ENCODE measurements at regions not wholly inside any gene's neighbourhood (a gene's known extent, or its start where the extent isn't known, plus 50 kb on each side); places are given as distances from the start of the nearest gene placed in this dataset.

DNA sequence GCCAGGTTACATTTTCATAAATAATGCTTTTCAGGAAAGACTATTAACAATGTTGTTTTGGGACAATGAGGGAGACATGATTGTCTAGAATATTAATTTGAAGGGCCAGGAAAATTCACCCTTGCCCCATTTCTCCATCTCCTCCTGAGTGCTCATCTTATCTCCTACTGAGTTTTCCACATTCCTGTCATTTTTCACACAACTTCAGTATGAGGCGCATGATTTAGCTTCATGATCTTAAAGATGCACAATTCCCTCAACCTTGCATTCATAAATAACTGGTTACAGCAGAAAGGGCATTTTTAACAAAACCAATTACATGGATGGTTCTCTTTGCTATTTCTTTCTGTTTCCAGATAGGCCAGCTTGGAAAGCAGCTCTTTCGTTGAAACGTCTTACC is 1699.2 kb upstream of the IGFBP7 start:
- POLR2A ChIA-PET = no interaction called here
- TF ChIP-seq, protein P1, sequence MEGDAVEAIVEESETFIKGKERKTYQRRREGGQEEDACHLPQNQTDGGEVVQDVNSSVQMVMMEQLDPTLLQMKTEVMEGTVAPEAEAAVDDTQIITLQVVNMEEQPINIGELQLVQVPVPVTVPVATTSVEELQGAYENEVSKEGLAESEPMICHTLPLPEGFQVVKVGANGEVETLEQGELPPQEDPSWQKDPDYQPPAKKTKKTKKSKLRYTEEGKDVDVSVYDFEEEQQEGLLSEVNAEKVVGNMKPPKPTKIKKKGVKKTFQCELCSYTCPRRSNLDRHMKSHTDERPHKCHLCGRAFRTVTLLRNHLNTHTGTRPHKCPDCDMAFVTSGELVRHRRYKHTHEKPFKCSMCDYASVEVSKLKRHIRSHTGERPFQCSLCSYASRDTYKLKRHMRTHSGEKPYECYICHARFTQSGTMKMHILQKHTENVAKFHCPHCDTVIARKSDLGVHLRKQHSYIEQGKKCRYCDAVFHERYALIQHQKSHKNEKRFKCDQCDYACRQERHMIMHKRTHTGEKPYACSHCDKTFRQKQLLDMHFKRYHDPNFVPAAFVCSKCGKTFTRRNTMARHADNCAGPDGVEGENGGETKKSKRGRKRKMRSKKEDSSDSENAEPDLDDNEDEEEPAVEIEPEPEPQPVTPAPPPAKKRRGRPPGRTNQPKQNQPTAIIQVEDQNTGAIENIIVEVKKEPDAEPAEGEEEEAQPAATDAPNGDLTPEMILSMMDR (IDR thresholded peaks at IDR 0.05; ENCODE audit: insufficient read depth in 1 of 2, low read depth in 1 of 2, low read length in 1 of 2, severe bottlenecking in 1 of 2, unreplicated experiment in 1 of 2) = no peak
- CTCF ChIA-PET = no interaction called here
- H3K27ac Mint-ChIP-seq (ENCODE audit: unreplicated experiment) = peak overlapping the region; percentile 43
- peaks cover 17% of the 10 kb centered on the region for H3K4me1 Mint-ChIP-seq (ENCODE audit: low read depth, unreplicated experiment)
- no peak for DNase-seq
- BruUV-seq (replicated peaks) = no TSS peak
- no peaks in the 10 kb centered on the region for H3K27me3 ChIP-seq (replicated peaks; ENCODE audit: control insufficient read depth, insufficient read depth, low read length)
- H3K9me3 Mint-ChIP-seq (ENCODE audit: unreplicated experiment) = no peaks in the 10 kb centered on the region
- H3K36me3 ChIP-seq (ENCODE audit: control insufficient read depth, insufficient read depth, low read length) = no peaks in the 10 kb centered on the region
- peaks cover 36% of the 10 kb centered on the region for H3K4me1 ChIP-seq
- H3K27me3 Mint-ChIP-seq (ENCODE audit: insufficient read depth, unreplicated experiment) = no peaks in the 10 kb centered on the region
- no peaks in the 10 kb centered on the region for H3K9me3 ChIP-seq
- no peak overlapping the region for H3K4me3 ChIP-seq (ENCODE audit: low read depth, low read length)
- H3K36me3 Mint-ChIP-seq (ENCODE audit: insufficient read depth, unreplicated experiment) = no peaks in the 10 kb centered on the region
- no peak overlapping the region for H3K4me3 Mint-ChIP-seq (ENCODE audit: unreplicated experiment)
- intact Hi-C loops (cut with micrococcal nuclease; ENCODE audit: unreplicated experiment) = no loop called here

- Histone ChIP-seq H3K4me3 (ENCODE audit: low read depth, low read length) (no peak overlapping the region), H3K36me3 (ENCODE audit: control insufficient read depth, insufficient read depth, low read length) (no peaks in the 10 kb centered on the region), H3K27me3 (replicated peaks; ENCODE audit: control insufficient read depth, insufficient read depth, low read length) (no peaks in the 10 kb centered on the region), H3K4me1 (peaks cover 36% of the 10 kb centered on the region), H3K9me3 (no peaks in the 10 kb centered on the region)
- intact Hi-C loops (cut with micrococcal nuclease; ENCODE audit: unreplicated experiment) = no loop called here
- H3K27me3 Mint-ChIP-seq (ENCODE audit: insufficient read depth, unreplicated experiment) = no peaks in the 10 kb centered on the region
- POLR2A ChIA-PET = no interaction called here
- TF ChIP-seq, protein P1 (IDR thresholded peaks at IDR 0.05; ENCODE audit: insufficient read depth in 1 of 2, low read depth in 1 of 2, low read length in 1 of 2, severe bottlenecking in 1 of 2, unreplicated experiment in 1 of 2) = no peak
- no TSS peak for BruUV-seq (replicated peaks)
- H3K9me3 Mint-ChIP-seq (ENCODE audit: unreplicated experiment) = no peaks in the 10 kb centered on the region
- H3K4me1 Mint-ChIP-seq (ENCODE audit: low read depth, unreplicated experiment) = peaks cover 17% of the 10 kb centered on the region
- H3K27ac Mint-ChIP-seq (ENCODE audit: unreplicated experiment) = no peak overlapping the region
- no peaks in the 10 kb centered on the region for H3K36me3 Mint-ChIP-seq (ENCODE audit: insufficient read depth, unreplicated experiment)
- H3K4me3 Mint-ChIP-seq (ENCODE audit: unreplicated experiment) = no peak overlapping the region
- CTCF ChIA-PET = no interaction called here
- DNase-seq = no peak
Observed at GRCh38 chr4:58808817-58809216, 1698.6 kb upstream of the IGFBP7 start.

GRCh38 chr4:58807843-58808615 is 1697.8 kb upstream of the IGFBP7 start:
- H3K4me3 Mint-ChIP-seq (ENCODE audit: unreplicated experiment) = no peak overlapping the region
- H3K9me3 Mint-ChIP-seq (ENCODE audit: unreplicated experiment) = no peaks in the 10 kb centered on the region
- intact Hi-C loops (cut with micrococcal nuclease; ENCODE audit: unreplicated experiment) = no loop called here
- no TSS peak for BruUV-seq (replicated peaks)
- H3K4me1 Mint-ChIP-seq (ENCODE audit: low read depth, unreplicated experiment) = peaks cover 17% of the 10 kb centered on the region
- no peak overlapping the region for H3K27ac Mint-ChIP-seq (ENCODE audit: unreplicated experiment)
- DNase-seq = no peak
- no peaks in the 10 kb centered on the region for H3K27me3 Mint-ChIP-seq (ENCODE audit: insufficient read depth, unreplicated experiment)
- Histone ChIP-seq H3K4me1 (peaks cover 36% of the 10 kb centered on the region), H3K27me3 (replicated peaks; ENCODE audit: control insufficient read depth, insufficient read depth, low read length) (no peaks in the 10 kb centered on the region), H3K4me3 (ENCODE audit: low read depth, low read length) (no peak overlapping the region), H3K9me3 (no peaks in the 10 kb centered on the region), H3K36me3 (ENCODE audit: control insufficient read depth, insufficient read depth, low read length) (no peaks in the 10 kb centered on the region)
- no peaks in the 10 kb centered on the region for H3K36me3 Mint-ChIP-seq (ENCODE audit: insufficient read depth, unreplicated experiment)
- TF ChIP-seq, protein P1 (IDR thresholded peaks at IDR 0.05; ENCODE audit: insufficient read depth in 1 of 2, low read depth in 1 of 2, low read length in 1 of 2, severe bottlenecking in 1 of 2, unreplicated experiment in 1 of 2) = no peak
- ChIA-PET CTCF (no interaction called here), POLR2A (no interaction called here)

All from Caco-2 (cell line).